Amniotic epithelial cell (primary cell): ENCODE measurements at regions not wholly inside any gene's neighbourhood (a gene's known extent, or its start where the extent isn't known, plus 50 kb on each side); places are given as distances from the start of the nearest gene placed in this dataset.
A peak's percentile ranks its signal among the peaks of the same experiment; 100 is the strongest.

Experiments used
- DNase-seq: peaks from one replicate; pipeline ENCODE4 v3.0.0-alpha.2; 2010; ENCODE audit warnings: low read depth

DNA sequence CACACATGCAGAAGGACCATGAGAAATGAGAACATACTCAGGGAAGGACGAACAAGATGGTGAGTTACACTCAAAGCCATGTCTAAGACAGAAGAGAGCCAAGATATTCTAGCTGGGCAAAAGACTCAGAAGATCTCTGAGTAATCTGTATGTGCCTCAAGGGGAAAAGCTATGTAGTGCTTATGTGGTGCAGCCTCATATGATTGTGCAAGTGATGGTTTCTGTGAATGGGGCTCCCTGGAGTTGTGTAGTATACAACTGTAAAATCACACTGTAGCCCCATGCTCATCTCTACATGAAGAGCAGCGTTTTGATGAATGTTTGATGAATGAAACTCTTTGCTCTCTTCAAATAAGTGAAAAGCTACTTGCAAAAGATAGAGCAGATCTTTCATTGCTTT is 57.5 kb downstream of the OSR1 start:
- peak; percentile 15 for DNase-seq

GRCh38 chr2:19299522-19299921 is 58.9 kb downstream of the OSR1 start:
- peak; percentile 12 for DNase-seq

- DNase-seq = peak; percentile 61
Measured at GRCh38 chr2:19299032-19299431, 59.4 kb downstream of the OSR1 start.

GRCh38 chr2:19297716-19298115 is 60.7 kb downstream of the OSR1 start:
- no peak for DNase-seq

- no peak for DNase-seq
Measured at GRCh38 chr2:19295998-19296502, 62.4 kb downstream of the OSR1 start.

DNA sequence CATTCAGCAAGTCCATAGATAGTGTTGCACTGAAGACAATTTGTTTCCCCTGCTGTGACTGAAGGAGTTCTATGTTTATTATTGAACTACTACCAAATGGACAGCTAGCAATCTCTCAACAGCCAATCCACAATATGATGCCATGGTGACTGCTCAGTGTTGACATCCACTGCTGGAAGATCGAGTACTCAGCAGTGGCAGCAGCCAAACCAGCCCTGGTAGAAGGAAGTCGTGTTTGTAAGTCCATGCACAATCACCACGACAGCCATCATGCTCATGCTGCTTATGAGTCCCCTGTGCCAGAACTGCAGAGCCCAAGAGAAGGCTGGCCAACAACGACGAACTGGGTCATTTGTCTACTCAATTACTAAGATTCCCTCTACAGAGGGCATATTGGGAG is 66.4 kb downstream of the OSR1 start:
- no peak for DNase-seq

GRCh38 chr2:19288291-19288690 is 70.1 kb downstream of the OSR1 start:
- no peak for DNase-seq

DNA sequence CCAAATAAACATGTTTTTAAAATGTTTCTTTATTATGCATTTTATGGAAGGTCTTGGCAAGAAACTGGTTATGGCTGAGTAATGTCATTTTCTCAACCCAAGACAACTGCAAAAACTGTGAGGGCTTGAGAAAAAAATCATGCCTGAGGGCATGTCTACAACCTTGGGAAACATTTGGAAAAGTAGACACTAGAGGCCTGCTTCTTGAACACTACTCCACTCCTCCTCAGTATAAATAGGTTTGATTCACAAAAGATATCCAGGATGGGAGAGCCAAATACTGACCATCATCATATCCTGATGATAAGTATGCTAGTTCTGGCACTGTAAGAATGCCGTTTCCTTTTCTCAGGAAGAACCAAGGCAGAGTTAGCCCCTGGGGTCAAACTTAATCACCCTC is 71.1 kb downstream of the OSR1 start:
- DNase-seq = no peak

GRCh38 chr2:19282305-19282704 is 76.1 kb downstream of the OSR1 start:
- DNase-seq = no peak

DNA sequence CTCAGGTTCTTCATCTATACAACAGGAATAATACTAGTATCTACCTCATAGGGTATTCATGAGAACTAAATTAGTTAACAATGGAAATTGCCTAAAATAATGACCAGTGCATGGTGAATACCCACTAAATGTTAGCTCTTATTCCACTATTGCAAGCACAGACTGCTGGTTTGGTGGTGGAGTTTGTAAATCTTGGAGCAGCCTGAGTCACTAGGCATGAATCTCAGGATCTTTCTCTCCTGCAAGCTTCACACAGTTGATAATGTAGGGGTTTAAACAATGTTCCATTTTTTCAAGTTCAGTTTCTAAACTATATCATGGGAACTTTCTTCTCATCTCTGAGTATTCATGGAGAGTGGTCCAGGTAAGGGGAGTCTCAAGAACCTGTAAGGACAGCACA is 84.0 kb downstream of the OSR1 start:
- no peak for DNase-seq

DNA sequence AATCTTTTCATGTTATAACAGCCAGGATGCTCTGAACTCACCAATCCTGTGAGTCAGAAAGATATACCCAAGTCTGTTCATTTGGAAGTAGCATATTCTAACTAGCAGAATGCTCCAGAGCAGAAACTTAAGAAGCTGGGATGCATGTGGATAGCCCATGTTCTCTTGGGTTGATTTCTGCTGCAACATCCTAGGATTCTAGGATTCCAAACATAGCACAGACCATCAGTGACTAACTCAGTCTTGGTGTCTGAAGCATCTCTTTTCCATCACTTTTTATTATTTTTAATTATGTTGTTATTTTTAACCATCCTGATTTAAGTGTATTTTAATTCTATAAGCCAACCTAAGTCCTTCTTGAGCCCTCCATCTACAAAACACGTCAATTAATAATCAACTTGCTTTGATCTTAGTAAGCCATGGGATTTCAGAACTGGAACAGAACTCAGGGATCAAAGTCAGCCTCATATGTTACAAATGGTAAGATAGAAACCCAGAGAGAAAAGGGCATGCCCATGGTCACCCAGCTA is 85.4 kb downstream of the OSR1 start:
- no peak for DNase-seq

DNA sequence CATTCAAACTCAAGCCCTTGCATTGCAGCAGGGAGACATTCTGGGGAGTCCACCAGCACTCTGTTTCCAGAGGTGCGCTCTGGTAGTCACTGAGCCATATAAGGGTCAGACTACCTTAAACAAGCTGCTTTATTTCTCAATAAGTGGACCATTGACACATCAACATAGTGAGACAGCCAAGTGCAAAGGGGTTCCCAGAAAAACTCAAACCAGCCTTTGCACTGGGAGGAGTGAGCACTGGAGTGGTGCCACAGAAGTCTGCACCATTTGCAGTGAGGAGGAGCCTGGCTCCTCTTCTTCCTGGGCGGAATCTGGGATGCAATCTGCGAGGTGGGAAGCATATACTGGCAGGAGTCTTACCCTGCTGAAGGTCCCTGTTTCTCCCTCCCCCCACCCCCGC is 86.4 kb downstream of the OSR1 start:
- no peak for DNase-seq

DNA sequence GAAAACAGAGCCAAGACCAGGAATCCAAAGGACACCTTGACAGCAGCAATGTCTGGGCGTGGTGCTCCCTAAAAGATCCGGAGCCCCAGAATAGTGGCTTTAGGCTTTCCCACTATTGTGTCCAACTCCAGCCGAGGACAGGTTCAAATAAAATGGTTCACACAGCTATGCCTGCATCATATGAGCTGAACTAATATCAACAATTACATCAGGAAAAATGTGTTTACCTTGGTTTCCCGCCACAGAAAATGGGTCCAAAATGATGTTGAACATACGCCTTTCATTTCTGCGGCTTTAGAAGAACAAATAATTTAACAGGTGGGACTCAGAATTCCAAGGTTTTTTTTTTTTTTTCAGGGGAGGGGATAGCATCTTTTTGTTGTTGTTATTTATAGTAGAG is 93.6 kb downstream of the OSR1 start:
- no peak for DNase-seq

DNA sequence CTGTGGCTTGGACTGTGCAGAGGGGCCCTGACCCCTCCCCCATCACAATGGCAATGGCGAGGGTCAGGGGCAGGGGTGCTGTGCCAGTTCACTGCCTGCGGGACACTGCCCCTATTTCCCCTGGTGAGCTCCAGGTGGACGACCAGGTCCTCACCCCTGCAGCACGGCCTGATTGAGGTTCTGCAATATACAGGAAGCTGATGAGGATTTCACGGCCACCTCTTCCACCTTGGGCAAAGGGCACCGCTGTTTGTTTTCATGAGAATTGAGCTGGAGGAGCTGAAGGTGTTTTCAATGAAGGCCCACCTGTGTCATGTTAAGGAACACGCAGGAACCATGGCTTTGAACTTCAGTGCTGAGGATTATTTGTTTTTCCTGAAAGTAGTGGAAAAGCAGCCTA is 96.3 kb downstream of the OSR1 start:
- DNase-seq = no peak

DNA sequence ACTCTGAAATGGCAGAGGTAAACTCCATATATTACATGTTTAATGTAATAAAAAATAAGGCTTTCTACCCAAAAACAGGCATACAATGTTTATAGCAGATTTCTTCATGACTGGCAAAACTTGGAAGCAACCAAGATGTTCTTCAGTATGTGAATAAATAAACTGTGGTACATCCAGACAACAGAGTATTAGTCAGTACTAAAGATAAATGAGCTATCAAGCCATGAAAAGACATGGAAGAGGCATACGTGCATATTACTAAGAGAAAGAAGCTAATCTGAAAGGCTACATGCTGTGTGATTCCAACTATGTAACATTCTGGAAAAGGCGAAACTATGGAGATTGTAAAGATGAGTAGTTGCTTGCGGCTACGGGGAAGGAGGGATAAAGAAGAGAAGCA is 97.4 kb downstream of the OSR1 start:
- DNase-seq = peak; percentile 81

- peak; percentile 99 for DNase-seq
Measured at GRCh38 chr2:19256121-19256601, 102.3 kb downstream of the OSR1 start.

- DNase-seq = no peak
Measured at GRCh38 chr2:19255481-19255880, 102.9 kb downstream of the OSR1 start.

DNA sequence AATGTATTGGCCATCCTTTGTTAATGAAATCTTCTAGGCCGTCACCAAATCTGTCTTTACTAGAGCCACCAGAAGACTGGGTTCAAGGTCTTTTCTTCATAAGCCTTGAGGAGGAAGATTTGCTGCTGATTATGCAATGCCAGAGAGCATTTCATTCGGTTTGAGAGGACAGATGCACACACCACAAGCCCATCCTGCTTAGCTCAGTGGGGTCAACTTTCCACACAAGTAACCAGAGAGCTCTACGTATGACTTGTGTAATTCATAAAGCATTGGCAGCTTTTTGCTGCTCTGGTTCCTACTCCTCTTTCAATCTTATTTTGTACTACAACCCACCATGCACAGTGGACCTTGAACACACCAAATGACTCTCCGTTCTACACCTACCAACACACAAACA is 106.9 kb downstream of the OSR1 start:
- DNase-seq = peak; percentile 82

DNA sequence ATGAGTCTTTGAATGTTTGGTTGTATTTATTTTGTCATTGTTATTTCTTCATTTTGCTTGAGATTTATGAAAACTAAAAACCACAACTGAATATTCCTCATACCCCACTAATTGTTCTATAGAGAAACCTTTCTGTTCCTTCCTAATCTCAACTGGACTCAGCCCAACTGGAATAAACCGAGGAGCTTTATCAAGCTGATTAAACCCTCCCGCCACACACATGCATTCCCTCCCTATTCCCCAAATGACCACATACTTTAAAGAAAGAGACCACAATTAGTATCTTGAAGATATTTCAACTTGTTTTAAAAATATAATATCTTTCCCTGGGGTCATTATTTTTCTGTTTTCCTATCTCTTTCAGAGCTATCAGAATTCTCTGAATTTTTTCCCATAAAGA is 107.5 kb downstream of the OSR1 start:
- DNase-seq = peak; percentile 93

DNA sequence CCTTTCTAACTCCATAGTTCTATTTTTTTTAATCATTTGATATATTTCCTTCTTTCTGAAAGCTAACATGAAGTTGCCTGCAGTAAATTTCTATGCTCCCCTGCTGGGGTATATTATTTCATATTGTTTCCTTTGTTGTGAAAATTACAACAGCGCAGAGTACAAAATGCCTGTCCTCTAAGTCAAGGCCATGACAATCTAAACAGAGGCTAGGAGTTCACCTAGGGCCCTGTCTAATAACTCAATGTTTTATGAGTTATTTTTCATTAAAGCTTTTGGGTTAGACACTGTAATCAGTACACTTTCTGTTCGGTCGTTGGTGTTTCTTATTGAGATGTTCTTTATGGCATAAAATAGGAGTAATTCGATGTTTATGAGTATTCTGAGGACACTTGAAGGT is 111.2 kb downstream of the OSR1 start:
- DNase-seq = no peak

DNA sequence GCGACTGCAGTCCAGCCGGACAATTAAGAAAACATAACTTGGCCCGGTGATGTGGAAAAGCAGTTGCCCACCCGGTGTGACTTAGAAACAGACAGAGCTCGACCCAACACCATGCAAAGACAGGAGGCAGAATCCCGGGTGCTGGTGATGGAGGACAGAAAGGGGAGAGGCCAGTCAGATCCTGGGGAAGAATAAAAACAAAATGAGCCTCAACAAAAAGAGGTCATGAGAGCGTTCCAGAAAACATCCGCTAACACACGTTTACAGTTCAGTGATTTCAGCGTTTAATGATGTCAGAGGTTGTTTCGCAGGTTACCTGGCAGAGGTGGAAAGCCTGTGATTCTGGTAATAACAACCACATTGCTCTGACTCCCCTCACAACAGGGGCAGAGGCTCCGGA is 111.9 kb downstream of the OSR1 start:
- no peak for DNase-seq

GRCh38 chr2:19244460-19245363 is 113.7 kb downstream of the OSR1 start:
- DNase-seq = peak; percentile 15

DNA sequence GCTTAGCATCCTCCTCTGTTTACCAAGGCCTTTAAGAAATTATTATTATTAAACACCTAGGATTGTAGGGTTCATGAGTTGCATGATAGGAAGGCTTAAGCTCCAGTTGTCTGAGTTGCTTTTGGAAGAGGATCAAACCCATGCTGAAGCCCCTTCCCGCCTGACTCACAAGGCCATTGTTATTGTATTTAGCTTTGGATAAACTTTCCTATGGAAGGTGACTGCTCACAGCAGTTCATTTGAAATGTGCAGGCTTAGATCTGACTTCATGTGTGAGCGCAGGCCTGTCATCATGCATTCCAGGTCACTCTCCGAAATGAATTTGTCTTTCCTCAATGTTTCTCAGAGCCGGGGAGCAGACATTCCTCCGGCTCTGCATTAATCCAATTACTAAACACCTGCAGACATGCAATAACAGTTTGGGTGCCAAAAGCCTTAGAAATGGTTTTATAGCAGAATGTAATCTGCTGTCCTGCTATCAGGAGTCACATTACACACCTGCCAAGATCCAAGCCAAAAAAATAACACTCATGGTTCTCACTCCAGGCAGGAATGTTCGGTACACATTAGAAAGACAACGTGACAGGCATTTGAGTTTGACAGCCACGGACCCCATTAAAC is 119.9 kb downstream of the OSR1 start:
- no peak for DNase-seq
